Eye (tissue), 1 donor: ENCODE measurements at regions not wholly inside any gene's neighbourhood (a gene's known extent, or its start where the extent isn't known, plus 50 kb on each side); places are given as distances from the start of the nearest gene placed in this dataset.
"Not testable (repeated sequence)": the region's sequence is repeated elsewhere in the genome, so short reads cannot be mapped to it uniquely, and the experiment has no call there.

ENCODE experiments used
- DNase-seq: peaks from one replicate; pipeline ENCODE4 v3.0.0-alpha.2; 2015

GRCh38 chr12:89225808-89226411, 126.4 kb downstream of the DUSP6 start:
- DNase-seq, result peak; percentile 57

- no peak for DNase-seq
Measured at GRCh38 chr12:89225401-89225800, 126.9 kb downstream of the DUSP6 start.

GRCh38 chr12:89222580-89222979, 129.7 kb downstream of the DUSP6 start:
- DNase-seq, result not testable (repeated sequence)

- no peak for DNase-seq
Measured at GRCh38 chr12:89217472-89217871, 134.8 kb downstream of the DUSP6 start.

- no peak for DNase-seq
Measured at GRCh38 chr12:89216211-89216952, 135.9 kb downstream of the DUSP6 start.

- DNase-seq, result no peak
Measured at GRCh38 chr12:89215196-89215595, 137.1 kb downstream of the DUSP6 start.

- no peak for DNase-seq
Measured at GRCh38 chr12:89213747-89214146, 138.6 kb downstream of the DUSP6 start.

GRCh38 chr12:89213139-89213538, 139.2 kb downstream of the DUSP6 start:
- DNase-seq, result no peak

GRCh38 chr12:89212339-89212771, 139.9 kb downstream of the DUSP6 start:
- no peak for DNase-seq

- DNase-seq, result no peak
Measured at GRCh38 chr12:89211456-89211855, 140.8 kb downstream of the DUSP6 start.

GRCh38 chr12:89210277-89210676, 142.0 kb downstream of the DUSP6 start:
- DNase-seq, result no peak

GRCh38 chr12:89208661-89209096, 143.6 kb downstream of the DUSP6 start:
- DNase-seq, result no peak

GRCh38 chr12:89206390-89206789, 145.9 kb downstream of the DUSP6 start:
- no peak for DNase-seq

- DNase-seq, result no peak
Measured at GRCh38 chr12:89205517-89205916, 146.8 kb downstream of the DUSP6 start.

- DNase-seq, result no peak
Measured at GRCh38 chr12:89203144-89203543, 149.2 kb downstream of the DUSP6 start.

- DNase-seq, result no peak
Measured at GRCh38 chr12:89200217-89200616, 152.1 kb downstream of the DUSP6 start.

- DNase-seq, result no peak
Measured at GRCh38 chr12:89195470-89195869, 156.8 kb downstream of the DUSP6 start.

- DNase-seq, result no peak
Measured at GRCh38 chr12:89194683-89195082, 157.6 kb downstream of the DUSP6 start.

GRCh38 chr12:89192429-89192828, 159.9 kb downstream of the DUSP6 start:
- DNase-seq, result no peak

GRCh38 chr12:89191597-89191996, 160.7 kb downstream of the DUSP6 start:
- not testable (repeated sequence) for DNase-seq

GRCh38 chr12:89189448-89189847, 162.9 kb downstream of the DUSP6 start:
- no peak for DNase-seq

- DNase-seq, result no peak
Measured at GRCh38 chr12:89187507-89187906, 164.8 kb downstream of the DUSP6 start.

- no peak for DNase-seq
Measured at GRCh38 chr12:89185889-89186288, 166.4 kb downstream of the DUSP6 start.

- no peak for DNase-seq
Measured at GRCh38 chr12:89185181-89185580, 167.1 kb downstream of the DUSP6 start.
